ENCODE measurements at regions not wholly inside any gene's neighbourhood (a gene's known extent, or its start where the extent isn't known, plus 50 kb on each side); places are given as distances from the start of the nearest gene placed in this dataset.

- no peak overlapping the region for H3K4me3 ChIP-seq (ENCODE audit: low read depth, low read length)
Observed at GRCh38 chr5:106737111-106737510, 933.6 kb downstream of the EFNA5 start.

GRCh38 chr5:106732624-106733023, 938.1 kb downstream of the EFNA5 start:
- no peak overlapping the region for H3K4me3 ChIP-seq (ENCODE audit: low read depth, low read length)

- H3K4me3 ChIP-seq (ENCODE audit: low read depth, low read length), result no peak overlapping the region
Observed at GRCh38 chr5:106730912-106731311, 939.8 kb downstream of the EFNA5 start.

GRCh38 chr5:106730506-106730905, 940.2 kb downstream of the EFNA5 start:
- no peak overlapping the region for H3K4me3 ChIP-seq (ENCODE audit: low read depth, low read length)

- no peak overlapping the region for H3K4me3 ChIP-seq (ENCODE audit: low read depth, low read length)
Observed at GRCh38 chr5:106728208-106728607, 942.5 kb downstream of the EFNA5 start.

DNA sequence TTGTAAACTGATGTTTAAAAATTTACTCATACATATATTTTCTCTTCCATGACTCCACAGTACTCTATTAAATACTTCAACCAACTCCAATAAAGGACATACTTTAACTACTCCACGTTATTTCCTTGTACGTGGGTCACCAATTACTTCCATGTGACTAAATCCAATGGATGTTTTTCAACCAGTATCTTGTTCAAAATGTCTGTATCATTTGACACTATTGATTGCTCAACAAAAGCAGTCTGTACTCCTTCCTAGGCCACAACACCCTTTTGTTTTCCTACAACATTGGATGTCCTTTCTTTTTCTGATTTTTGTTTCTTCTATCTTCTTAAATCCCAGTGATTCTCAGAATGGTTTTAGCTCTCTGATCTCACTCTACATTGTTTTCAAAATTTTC, 943.7 kb downstream of the EFNA5 start:
- no peak overlapping the region for H3K4me3 ChIP-seq (ENCODE audit: low read depth, low read length)

- H3K4me3 ChIP-seq (ENCODE audit: low read depth, low read length), result no peak overlapping the region
Observed at GRCh38 chr5:106720367-106720766, 950.4 kb downstream of the EFNA5 start.

GRCh38 chr5:106699796-106700195, 970.9 kb downstream of the EFNA5 start:
- H3K4me3 ChIP-seq (ENCODE audit: low read depth, low read length), result no peak overlapping the region

GRCh38 chr5:106699198-106699597, 971.5 kb downstream of the EFNA5 start:
- H3K4me3 ChIP-seq (ENCODE audit: low read depth, low read length), result no peak overlapping the region

- no peak overlapping the region for H3K4me3 ChIP-seq (ENCODE audit: low read depth, low read length)
Observed at GRCh38 chr5:106698169-106698568, 972.6 kb downstream of the EFNA5 start.

DNA sequence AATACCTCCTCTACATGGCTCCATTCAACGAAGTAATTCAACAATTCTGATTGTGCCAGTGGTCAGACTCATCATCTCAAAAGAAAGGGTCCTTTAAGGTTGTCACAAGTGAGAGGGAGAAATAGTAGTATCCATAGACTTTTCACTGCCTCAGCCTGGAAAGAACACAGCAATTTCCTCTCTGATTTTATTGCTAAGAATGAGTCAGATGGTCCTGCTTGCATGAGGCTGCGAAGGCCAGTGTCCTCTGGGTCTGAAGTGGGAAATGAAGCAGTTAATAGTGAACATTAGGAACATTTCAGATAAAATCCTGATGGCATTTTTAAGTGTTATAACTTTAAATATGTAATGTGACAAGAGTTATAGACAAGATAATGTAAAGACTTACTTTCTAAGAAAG, 979.0 kb downstream of the EFNA5 start:
- H3K4me3 ChIP-seq (ENCODE audit: low read depth, low read length), result no peak overlapping the region

- H3K4me3 ChIP-seq (ENCODE audit: low read depth, low read length), result no peak overlapping the region
Observed at GRCh38 chr5:106690585-106690984, 980.2 kb downstream of the EFNA5 start.

GRCh38 chr5:106680330-106680729, 990.4 kb downstream of the EFNA5 start:
- no peak overlapping the region for H3K4me3 ChIP-seq (ENCODE audit: low read depth, low read length)

DNA sequence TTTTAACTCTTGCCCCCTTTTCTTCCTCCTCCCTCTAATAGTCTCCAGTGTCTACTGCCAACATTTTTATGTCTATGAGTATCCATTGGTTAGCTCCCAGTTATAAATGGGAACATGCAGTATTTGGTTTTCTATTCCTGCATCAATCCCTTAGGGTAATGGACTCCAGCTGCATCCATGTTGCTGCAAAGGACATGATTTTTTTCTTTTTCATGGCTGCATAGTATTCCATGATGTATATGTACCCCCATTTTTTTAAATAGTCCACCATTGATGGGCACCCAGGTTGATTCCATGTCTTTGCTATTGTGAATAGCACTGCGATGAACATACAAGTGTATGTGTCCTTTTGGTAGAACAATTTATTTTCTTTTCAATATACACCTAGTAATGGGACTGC, 993.7 kb downstream of the EFNA5 start:
- H3K4me3 ChIP-seq (ENCODE audit: low read depth, low read length), result no peak overlapping the region

GRCh38 chr5:106675687-106676086, 995.0 kb downstream of the EFNA5 start:
- H3K4me3 ChIP-seq (ENCODE audit: low read depth, low read length), result no peak overlapping the region

- H3K4me3 ChIP-seq (ENCODE audit: low read depth, low read length), result no peak overlapping the region
Observed at GRCh38 chr5:106673941-106674340, 996.8 kb downstream of the EFNA5 start.

DNA sequence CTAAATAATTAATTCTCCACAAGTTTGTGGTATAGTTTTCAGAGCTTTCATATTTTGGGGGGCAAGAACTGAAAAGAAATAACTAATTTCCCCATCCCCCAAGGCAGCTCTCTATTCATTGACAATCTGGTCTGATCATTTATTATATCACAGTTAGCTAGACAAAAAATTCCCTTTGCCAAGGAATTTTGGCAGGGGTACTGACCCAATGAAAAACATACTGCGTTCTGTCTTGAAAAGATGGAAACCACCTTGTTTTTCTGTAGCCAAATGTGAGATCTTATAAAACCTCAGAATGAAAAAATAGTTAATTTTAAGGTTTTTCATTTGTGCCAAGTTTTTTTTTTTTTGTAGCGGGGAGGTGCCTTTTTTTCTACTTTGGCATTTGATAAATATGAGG, 1008.9 kb downstream of the EFNA5 start:
- no peak overlapping the region for H3K4me3 ChIP-seq (ENCODE audit: low read depth, low read length)

- H3K4me3 ChIP-seq (ENCODE audit: low read depth, low read length), result no peak overlapping the region
Observed at GRCh38 chr5:106660681-106661080, 1010.1 kb downstream of the EFNA5 start.

DNA sequence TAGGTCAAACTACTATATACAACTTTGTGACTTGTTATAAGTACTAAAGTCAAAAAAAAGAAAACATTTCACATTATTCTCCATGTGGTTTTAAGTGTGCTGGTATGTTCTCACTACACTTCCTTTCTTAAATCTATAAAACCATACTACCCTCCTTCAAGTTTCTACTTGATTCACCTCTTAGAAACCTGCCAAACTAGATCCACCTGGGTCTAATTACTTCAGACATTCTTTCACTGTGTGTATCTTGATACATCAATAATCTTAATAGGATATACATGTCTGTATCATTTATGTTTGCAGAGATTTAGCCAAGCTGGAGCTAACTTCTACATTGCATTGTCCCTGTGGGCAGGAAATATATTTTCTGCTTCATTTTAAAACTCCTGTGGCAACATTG, 1012.6 kb downstream of the EFNA5 start:
- H3K4me3 ChIP-seq (ENCODE audit: low read depth, low read length), result no peak overlapping the region

DNA sequence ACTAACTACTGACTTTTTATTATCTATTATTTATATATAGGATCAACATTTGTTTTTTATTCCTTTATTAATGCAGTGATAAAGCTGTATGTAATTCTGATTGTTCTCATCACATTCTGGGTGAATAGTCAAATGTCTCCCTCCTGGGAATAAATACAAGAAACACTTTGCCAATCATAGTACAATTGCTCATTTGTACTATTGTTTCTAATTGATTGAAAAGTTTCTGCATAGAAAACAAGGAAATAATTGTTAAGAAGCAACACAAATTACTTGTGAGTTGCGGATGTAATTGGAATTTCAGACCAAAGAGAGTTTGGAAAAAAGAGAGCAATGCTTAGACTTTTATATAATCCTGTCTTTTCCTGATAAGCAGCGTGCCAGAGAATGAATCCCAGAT, 1013.9 kb downstream of the EFNA5 start:
- H3K4me3 ChIP-seq (ENCODE audit: low read depth, low read length), result no peak overlapping the region

DNA sequence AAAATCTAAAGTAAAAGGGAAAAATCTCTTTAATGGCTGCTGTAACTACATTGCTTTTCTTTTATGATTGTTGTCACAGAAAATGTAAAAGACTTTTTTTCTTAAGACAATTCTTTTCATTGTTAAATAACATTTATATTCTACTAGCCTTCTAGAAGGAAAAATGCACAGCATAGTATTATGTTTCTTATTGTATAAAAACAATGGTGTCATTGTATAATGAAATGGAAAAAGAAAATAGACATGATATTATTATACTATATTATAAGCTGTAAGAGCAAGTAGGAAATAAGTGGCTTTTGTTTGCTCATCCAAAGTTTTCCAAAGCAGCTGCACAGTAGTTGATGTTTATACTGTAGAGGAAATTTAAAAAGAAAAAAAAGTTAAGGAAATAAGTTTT, 1021.7 kb downstream of the EFNA5 start:
- H3K4me3 ChIP-seq (ENCODE audit: low read depth, low read length), result no peak overlapping the region

DNA sequence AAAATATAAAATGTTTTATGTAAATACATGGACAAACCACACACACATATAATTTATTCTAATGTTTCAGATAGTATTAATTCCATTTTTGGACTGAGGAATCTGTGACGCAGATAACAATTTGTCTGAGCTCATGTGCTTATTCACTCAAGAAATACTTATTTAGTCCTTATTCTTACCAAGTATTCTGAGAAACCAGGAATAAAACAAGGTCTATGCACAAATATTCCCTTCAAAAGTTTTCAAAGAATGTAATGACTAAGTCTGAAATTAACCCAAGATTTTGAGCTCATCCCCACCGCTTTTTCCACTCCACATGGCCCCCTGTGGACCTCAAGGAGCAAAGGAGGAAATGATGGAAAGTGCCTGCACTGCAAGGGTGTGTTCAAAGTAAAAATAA, 1022.3 kb downstream of the EFNA5 start:
- no peak overlapping the region for H3K4me3 ChIP-seq (ENCODE audit: low read depth, low read length)

- no peak overlapping the region for H3K4me3 ChIP-seq (ENCODE audit: low read depth, low read length)
Observed at GRCh38 chr5:106646106-106646505, 1024.6 kb downstream of the EFNA5 start.

DNA sequence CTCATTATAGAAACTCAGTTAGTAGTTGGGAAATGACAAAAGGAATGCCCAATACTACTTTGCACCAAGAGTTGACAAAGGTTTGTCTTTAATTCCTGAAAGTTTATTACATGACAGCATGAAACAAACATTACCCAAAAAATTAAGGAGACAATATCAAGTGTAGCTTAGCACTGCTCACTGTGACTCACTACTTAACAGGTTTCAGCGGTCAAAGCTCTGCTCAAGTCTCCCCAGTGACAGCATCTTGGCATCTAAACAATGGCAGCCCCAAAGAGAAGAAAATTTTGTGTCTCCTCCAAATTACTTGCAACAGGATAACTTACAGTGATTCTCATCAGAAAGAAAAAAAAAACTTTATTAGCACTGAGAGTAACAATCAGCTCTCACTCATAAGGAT, 1030.2 kb downstream of the EFNA5 start:
- no peak overlapping the region for H3K4me3 ChIP-seq (ENCODE audit: low read depth, low read length)
